Neural cell (in vitro differentiated cells): ENCODE measurements at regions not wholly inside any gene's neighbourhood (a gene's known extent, or its start where the extent isn't known, plus 50 kb on each side); places are given as distances from the start of the nearest gene placed in this dataset.

Experiments used
- EP300 ChIP-seq: fragments of 450-650 bp; conservative IDR thresholded peaks from 2 replicates; pipeline ENCODE4 v1.6.1; 2014; ENCODE audit warnings: antibody characterized with exemption, mild to moderate bottlenecking, moderate library complexity; ENCODE audit not compliant: poor library complexity, severe bottlenecking
- EZH2 ChIP-seq: fragments of 200-600, 300-800 bp; shearing (Covaris generic), sonication (generic); IDR thresholded peaks from 2 replicates; pipeline ENCODE4 v1.6.1; 2014; ENCODE audit warnings: antibody characterized with exemption, low read length, borderline replicate concordance, mild to moderate bottlenecking; ENCODE audit not compliant: insufficient read depth, poor library complexity, severe bottlenecking
- POLR2AphosphoS5 ChIP-seq: IDR thresholded peaks from 2 replicates; pipeline ENCODE4 v1.6.1; 2012
- RAD21 ChIP-seq: fragments of 450-650 bp; conservative IDR thresholded peaks from 2 replicates; pipeline ENCODE4 v1.6.1; 2014; ENCODE audit warnings: antibody characterized with exemption, mild to moderate bottlenecking, moderate library complexity
- REST ChIP-seq: IDR thresholded peaks from 2 replicates; pipeline ENCODE4 v1.6.1; 2012; ENCODE audit warnings: borderline replicate concordance
- SMC3 ChIP-seq: fragments of 450-650 bp; conservative IDR thresholded peaks from 2 replicates; pipeline ENCODE4 v1.6.1; 2014; ENCODE audit warnings: antibody characterized with exemption, mild to moderate bottlenecking, moderate library complexity; ENCODE audit not compliant: poor library complexity
- TF ChIP-seq, protein P1 (sequence below): fragments of 450-650 bp; IDR thresholded peaks from 2 replicates; pipeline ENCODE4 v1.5.1; 2014; ENCODE audit warnings: antibody characterized with exemption, mild to moderate bottlenecking, moderate library complexity; ENCODE audit not compliant: poor library complexity, severe bottlenecking

- TF ChIP-seq, protein P1, sequence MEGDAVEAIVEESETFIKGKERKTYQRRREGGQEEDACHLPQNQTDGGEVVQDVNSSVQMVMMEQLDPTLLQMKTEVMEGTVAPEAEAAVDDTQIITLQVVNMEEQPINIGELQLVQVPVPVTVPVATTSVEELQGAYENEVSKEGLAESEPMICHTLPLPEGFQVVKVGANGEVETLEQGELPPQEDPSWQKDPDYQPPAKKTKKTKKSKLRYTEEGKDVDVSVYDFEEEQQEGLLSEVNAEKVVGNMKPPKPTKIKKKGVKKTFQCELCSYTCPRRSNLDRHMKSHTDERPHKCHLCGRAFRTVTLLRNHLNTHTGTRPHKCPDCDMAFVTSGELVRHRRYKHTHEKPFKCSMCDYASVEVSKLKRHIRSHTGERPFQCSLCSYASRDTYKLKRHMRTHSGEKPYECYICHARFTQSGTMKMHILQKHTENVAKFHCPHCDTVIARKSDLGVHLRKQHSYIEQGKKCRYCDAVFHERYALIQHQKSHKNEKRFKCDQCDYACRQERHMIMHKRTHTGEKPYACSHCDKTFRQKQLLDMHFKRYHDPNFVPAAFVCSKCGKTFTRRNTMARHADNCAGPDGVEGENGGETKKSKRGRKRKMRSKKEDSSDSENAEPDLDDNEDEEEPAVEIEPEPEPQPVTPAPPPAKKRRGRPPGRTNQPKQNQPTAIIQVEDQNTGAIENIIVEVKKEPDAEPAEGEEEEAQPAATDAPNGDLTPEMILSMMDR, result no peak
- TF ChIP-seq POLR2AphosphoS5, result no peak
- no peak for TF ChIP-seq EZH2
- TF ChIP-seq REST, result no peak
- TF ChIP-seq SMC3, result no peak
- no peak for TF ChIP-seq RAD21
- TF ChIP-seq EP300, result no peak
Observed at GRCh38 chr2:52498077-52498750, 1269.4 kb upstream of the CHAC2 start.
